Keratinocyte (primary cell): ENCODE measurements at regions not wholly inside any gene's neighbourhood (a gene's known extent, or its start where the extent isn't known, plus 50 kb on each side); places are given as distances from the start of the nearest gene placed in this dataset.
"Not testable (repeated sequence)": the region's sequence is repeated elsewhere in the genome, so short reads cannot be mapped to it uniquely, and the experiment has no call there.

Experiments
- DNase-seq: peaks from one replicate; pipeline ENCODE4 v3.0.0-alpha.2; 2011; ENCODE audit warnings: low read depth, missing footprints, low spot score
- FAIRE-seq: peaks from 2 replicates; lab custom pipeline; 2011; peaks lifted over from hg19 to GRCh38; lab: Jason Lieb, UNC
- H2AFZ ChIP-seq: 2 replicates; pipeline ENCODE4 v1.6.0; 2012; ENCODE audit warnings: low read length, control low read depth, inconsistent platforms; ENCODE audit not compliant: control insufficient read depth
- H3K27ac ChIP-seq: 2 replicates; pipeline ENCODE4 v1.5.1; 2011; ENCODE audit warnings: low read length; ENCODE audit not compliant: control insufficient read depth, insufficient read depth
- H3K27me3 ChIP-seq: 3 replicates; pipeline ENCODE4 v1.6.0; 2011; ENCODE audit warnings: low read length; ENCODE audit not compliant: control insufficient read depth, insufficient read depth; ENCODE audit errors: extremely low read depth
- H3K36me3 ChIP-seq, 2 experiments: 2 replicates in 1 of 2; 3 replicates in 1 of 2; pipeline ENCODE4 v1.5.1; 2011; ENCODE audit warnings: low read length in 2 of 2, mild to moderate bottlenecking in 1 of 2; ENCODE audit not compliant: control insufficient read depth in 2 of 2, insufficient read depth in 2 of 2; ENCODE audit errors: extremely low read depth in 1 of 2
- H3K4me1 ChIP-seq: 3 replicates; pipeline ENCODE4 v1.5.1; 2011; ENCODE audit warnings: low read length; ENCODE audit not compliant: control insufficient read depth, insufficient read depth; ENCODE audit errors: extremely low read depth
- H3K4me2 ChIP-seq: 3 replicates; pipeline ENCODE4 v1.6.0; 2011; ENCODE audit warnings: low read depth, low read length; ENCODE audit not compliant: control insufficient read depth, insufficient read depth; ENCODE audit errors: extremely low read depth
- H3K4me3 ChIP-seq, 3 experiments: fragments of 200-600 bp in 1 of 3; sonication (generic) in 1 of 3; 2 replicates in 2 of 3; 3 replicates in 1 of 3; pipeline ENCODE4 v1.5.1; 2011 to 2016; ENCODE audit warnings: low read length in 3 of 3, mild to moderate bottlenecking in 3 of 3, control low read depth in 2 of 3, inconsistent platforms in 1 of 3, low read depth in 1 of 3, mixed read lengths in 1 of 3, mixed run types in 1 of 3, moderate library complexity in 1 of 3; ENCODE audit not compliant: control insufficient read depth in 2 of 3, insufficient read depth in 2 of 3; ENCODE audit errors: extremely low read depth in 1 of 3
- H3K79me2 ChIP-seq: 2 replicates; pipeline ENCODE4 v1.6.0; 2012; ENCODE audit warnings: low read length; ENCODE audit not compliant: control insufficient read depth, insufficient read depth
- H3K9ac ChIP-seq: 3 replicates; pipeline ENCODE4 v1.6.0; 2011; ENCODE audit warnings: low read length; ENCODE audit not compliant: control insufficient read depth, insufficient read depth; ENCODE audit errors: extremely low read depth
- H3K9me1 ChIP-seq: 3 replicates; pipeline ENCODE4 v1.6.0; 2011; ENCODE audit warnings: low read length; ENCODE audit not compliant: control insufficient read depth, insufficient read depth; ENCODE audit errors: extremely low read depth
- H3K9me3 ChIP-seq: 2 replicates; pipeline ENCODE4 v1.5.1; 2012; ENCODE audit warnings: low read depth, low read length; ENCODE audit not compliant: control insufficient read depth
- H4K20me1 ChIP-seq: 3 replicates; pipeline ENCODE4 v1.6.0; 2011; ENCODE audit warnings: low read length; ENCODE audit not compliant: control insufficient read depth, insufficient read depth; ENCODE audit errors: extremely low read depth
- dilution Hi-C: fragments of 300-500 bp; cut with MboI; formaldehyde crosslinking; loops from one replicate; pipeline ENCODE4 v1.7.0; 2020; ENCODE audit warnings: low sequenced_read_pairs; ENCODE audit not compliant: extremely low pct_ligation_motif_present

DNA sequence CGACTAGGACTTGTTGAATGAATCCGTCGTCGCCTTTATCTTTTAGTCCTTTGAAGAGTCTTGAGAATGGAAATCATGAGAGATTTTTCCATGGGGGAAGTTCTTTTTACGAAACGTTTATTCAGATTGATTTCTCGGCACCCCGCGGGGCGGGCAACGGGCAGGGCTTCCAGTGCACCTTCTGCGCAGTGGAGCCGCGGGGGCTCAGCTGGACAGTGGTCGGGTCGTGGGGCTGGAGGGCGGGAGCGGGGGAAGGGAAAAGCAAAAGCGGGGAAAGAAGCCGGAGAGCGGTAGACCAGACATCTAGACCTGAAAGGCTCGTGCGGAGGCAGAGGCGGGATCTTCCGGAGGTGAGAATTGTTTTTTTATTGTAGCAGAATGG is 103.0 kb downstream of the NBPF11 start:
- H4K20me1 ChIP-seq, H3K9ac ChIP-seq, H3K79me2 ChIP-seq, H3K27ac ChIP-seq, H3K27me3 ChIP-seq, FAIRE-seq, H3K9me3 ChIP-seq, H3K36me3 ChIP-seq, H2AFZ ChIP-seq, dilution Hi-C loops, DNase-seq, H3K4me1 ChIP-seq, H3K9me1 ChIP-seq: not testable (repeated sequence)
- Histone ChIP-seq H3K4me2 (peak overlapping the region; percentile 27), H3K4me3 (peak overlapping the region in 1 of 3 experiments; percentile 16)

- dilution Hi-C loops, H3K9ac ChIP-seq, DNase-seq, H4K20me1 ChIP-seq, H3K9me3 ChIP-seq, H3K79me2 ChIP-seq, H3K27ac ChIP-seq, FAIRE-seq, H2AFZ ChIP-seq, H3K36me3 ChIP-seq, H3K27me3 ChIP-seq, H3K9me1 ChIP-seq, H3K4me1 ChIP-seq: not testable (repeated sequence)
- H3K4me3 ChIP-seq: peak overlapping the region in 1 of 3 experiments; percentile 16
- peak overlapping the region; percentile 27 for H3K4me2 ChIP-seq
Observed at GRCh38 chr1:148048423-148049114, 103.5 kb downstream of the NBPF11 start.

- not testable (repeated sequence) for H3K4me3 ChIP-seq
Observed at GRCh38 chr1:148045872-148046271, 106.2 kb downstream of the NBPF11 start.

GRCh38 chr1:148044495-148044894 is 107.6 kb downstream of the NBPF11 start:
- H3K27ac ChIP-seq, H4K20me1 ChIP-seq, H3K4me3 ChIP-seq, H3K4me2 ChIP-seq, H3K79me2 ChIP-seq, FAIRE-seq, H3K9me3 ChIP-seq, DNase-seq, H2AFZ ChIP-seq, H3K9ac ChIP-seq, H3K36me3 ChIP-seq, H3K4me1 ChIP-seq, dilution Hi-C loops, H3K9me1 ChIP-seq, H3K27me3 ChIP-seq: not testable (repeated sequence)

More at GRCh38 chr1:148045872-148046271, 106.2 kb downstream of the NBPF11 start:
- H3K9me1 ChIP-seq, H3K9ac ChIP-seq, H3K9me3 ChIP-seq, H2AFZ ChIP-seq, FAIRE-seq, H3K4me1 ChIP-seq, dilution Hi-C loops, H3K27ac ChIP-seq, H3K27me3 ChIP-seq, H3K79me2 ChIP-seq, H4K20me1 ChIP-seq, H3K4me2 ChIP-seq, H3K36me3 ChIP-seq, DNase-seq: not testable (repeated sequence)
